Prostate gland (tissue), 2 donors: ENCODE measurements at regions not wholly inside any gene's neighbourhood (a gene's known extent, or its start where the extent isn't known, plus 50 kb on each side); places are given as distances from the start of the nearest gene placed in this dataset.

Source experiments
- DNase-seq: peaks from one replicate; pipeline ENCODE4 v3.0.0-alpha.2; 2019; ENCODE audit warnings: low spot score
- H3K27ac ChIP-seq, 2 donors: fragments of 200-600 bp; sonication (generic); 2 replicates each; pipeline ENCODE4 v1.5.1; 2017 to 2019
- H3K27me3 ChIP-seq: fragments of 200-600 bp; sonication (generic); replicated peaks from 2 replicates; pipeline ENCODE4 v1.5.1; 2019; ENCODE audit not compliant: insufficient read depth
- H3K36me3 ChIP-seq, 2 donors: fragments of 200-600 bp; sonication (generic); 1 replicate in 1 of 2; 2 replicates in 1 of 2; pipeline versions ENCODE4 v1.5.1 to v1.8.1; 2017 to 2019
- H3K4me1 ChIP-seq: fragments of 200-600 bp; sonication (generic); replicated peaks from 2 replicates; pipeline ENCODE4 v1.5.1; 2019
- H3K4me3 ChIP-seq, 2 donors: fragments of 200-600 bp; sonication (generic); 2 replicates each; pipeline ENCODE4 v1.5.1; 2017 to 2019
- H3K9me3 ChIP-seq: fragments of 200-600 bp; sonication (generic); 2 replicates; pipeline ENCODE4 v1.5.1; 2017
- CTCF ChIP-seq, 4 experiments: fragments of 200-600 bp in 2 of 4; fragments of 450-650 bp in 2 of 4; sonication (generic) in 2 of 4; IDR thresholded peaks; 1 replicate in 3 of 4; 2 replicates in 1 of 4; pipeline ENCODE4 v1.5.1; 2016 to 2019; ENCODE audit warnings: antibody characterized with exemption in 4 of 4, mild to moderate bottlenecking in 2 of 4, moderate library complexity in 2 of 4
- POLR2A ChIP-seq: fragments of 450-650 bp; IDR thresholded peaks from one replicate; pipeline ENCODE4 v1.6.1; 2016; ENCODE audit warnings: antibody characterized with exemption, mild to moderate bottlenecking
- POLR2AphosphoS5 ChIP-seq: sonication (generic); formaldehyde crosslinking; IDR thresholded peaks from one replicate; pipeline ENCODE4 v1.6.1; 2017; ENCODE audit warnings: antibody characterized with exemption
- WGBS: methylation state at CpG from one replicate; pipeline ENCODE4 v1.1.5; 2018; 5-methylcytosine and 5-hydroxymethylcytosine counted together
- intact Hi-C: fragments of 100-400 bp; cut with DNase I; formaldehyde crosslinking; loops from one replicate; pipeline ENCODE4 v1.14.2; 2022

- Histone ChIP-seq H3K36me3 (no peaks in the 10 kb centered on the region), H3K27ac (peak overlapping the region in 1 of 2 donors; percentile 31), H3K27me3 (no peaks in the 10 kb centered on the region), H3K9me3 (no peaks in the 10 kb centered on the region), H3K4me3 (no peak overlapping the region), H3K4me1 (no peaks in the 10 kb centered on the region)
- WGBS, result 59% methylated on average over 12 of the region's 12 CpGs
- peak; percentile 51 for DNase-seq
- TF ChIP-seq POLR2AphosphoS5 (peak; percentile 52), CTCF (IDR thresholded peaks at IDR 0.05) (no peak), POLR2A (no peak)
- intact Hi-C loops, result no loop called here
Measured at GRCh38 chr2:7773362-7774360, 856.4 kb downstream of the RNF144A start.

GRCh38 chr2:7774481-7774880, 857.3 kb downstream of the RNF144A start:
- TF ChIP-seq POLR2A, result no peak
- no peak for TF ChIP-seq CTCF (IDR thresholded peaks at IDR 0.05)
- no peak for TF ChIP-seq POLR2AphosphoS5
- no peak for DNase-seq
- no peaks in the 10 kb centered on the region for H3K36me3 ChIP-seq
- 81% methylated on average over 3 of the region's 3 CpGs for WGBS
- no peaks in the 10 kb centered on the region for H3K9me3 ChIP-seq
- no peaks in the 10 kb centered on the region for H3K4me1 ChIP-seq
- intact Hi-C loops, result no loop called here
- H3K4me3 ChIP-seq, result no peak overlapping the region
- no peak overlapping the region for H3K27ac ChIP-seq
- H3K27me3 ChIP-seq, result no peaks in the 10 kb centered on the region

- DNase-seq, result no peak
- Histone ChIP-seq H3K36me3 (no peaks in the 10 kb centered on the region), H3K9me3 (no peaks in the 10 kb centered on the region), H3K4me3 (no peak overlapping the region), H3K27ac (no peak overlapping the region), H3K4me1 (no peaks in the 10 kb centered on the region), H3K27me3 (no peaks in the 10 kb centered on the region)
- 90% methylated on average over 3 of the region's 3 CpGs for WGBS
- no peak for TF ChIP-seq CTCF (IDR thresholded peaks at IDR 0.05)
- TF ChIP-seq POLR2A, result no peak
- TF ChIP-seq POLR2AphosphoS5, result no peak
- intact Hi-C loops, result no loop called here
Measured at GRCh38 chr2:7777668-7778067, 860.5 kb downstream of the RNF144A start.

GRCh38 chr2:7780321-7780720, 863.1 kb downstream of the RNF144A start:
- Histone ChIP-seq H3K4me1 (no peaks in the 10 kb centered on the region), H3K27ac (no peak overlapping the region), H3K4me3 (no peak overlapping the region), H3K9me3 (no peaks in the 10 kb centered on the region), H3K36me3 (no peaks in the 10 kb centered on the region), H3K27me3 (no peaks in the 10 kb centered on the region)
- intact Hi-C loops, result no loop called here
- WGBS, result 39% methylated on average over 5 of the region's 5 CpGs
- no peak for TF ChIP-seq POLR2AphosphoS5
- TF ChIP-seq CTCF (IDR thresholded peaks at IDR 0.05), result no peak
- TF ChIP-seq POLR2A, result no peak
- DNase-seq, result no peak

GRCh38 chr2:7785700-7786099, 868.5 kb downstream of the RNF144A start:
- Histone ChIP-seq H3K9me3 (no peaks in the 10 kb centered on the region), H3K36me3 (no peaks in the 10 kb centered on the region), H3K4me1 (no peaks in the 10 kb centered on the region), H3K27ac (no peak overlapping the region), H3K4me3 (no peak overlapping the region), H3K27me3 (no peaks in the 10 kb centered on the region)
- no peak for DNase-seq
- 87% methylated on average over 4 of the region's 4 CpGs for WGBS
- intact Hi-C loops, result no loop called here
- TF ChIP-seq POLR2A (no peak), POLR2AphosphoS5 (no peak), CTCF (IDR thresholded peaks at IDR 0.05) (no peak)
